ENCODE measurements at regions not wholly inside any gene's neighbourhood (a gene's known extent, or its start where the extent isn't known, plus 50 kb on each side); places are given as distances from the start of the nearest gene placed in this dataset.
"Not testable (repeated sequence)": the region's sequence is repeated elsewhere in the genome, so short reads cannot be mapped to it uniquely, and the experiment has no call there.

GRCh38 chr6:73929405-73929804 lies 233.4 kb downstream of the CD109 start:
- no peak for DNase-seq
- Histone ChIP-seq H3K36me3 (ENCODE audit: control insufficient read depth in 1 of 2, insufficient read depth in 2 of 2, low read length in 1 of 2) (no peaks in the 10 kb centered on the region), H3K27ac (ENCODE audit: low read depth in 1 of 2, low read length in 2 of 2) (no peak overlapping the region), H3K4me1 (ENCODE audit: control insufficient read depth in 1 of 2, insufficient read depth in 2 of 2, low read length in 2 of 2) (no peaks in the 10 kb centered on the region), H3K4me3 (ENCODE audit: low read length in 2 of 2) (no peak overlapping the region), H3K27me3 (ENCODE audit: control insufficient read depth in 1 of 2, insufficient read depth in 2 of 2, low read length in 1 of 2) (no peaks in the 10 kb centered on the region), H3K9me3 (ENCODE audit: control insufficient read depth, low read length) (peaks cover 3% of the 10 kb centered on the region)
- no peak for ATAC-seq (ENCODE audit: low FRiP score)
- intact Hi-C loops (cut with DNase I): no loop called here
- WGBS, 2 donors: 39 to 53% methylated on average over 3 of the region's 3 CpGs

GRCh38 chr6:73927421-73927820 lies 231.4 kb downstream of the CD109 start:
- Histone ChIP-seq H3K9me3 (ENCODE audit: control insufficient read depth, low read length) (peaks cover 3% of the 10 kb centered on the region), H3K4me1 (ENCODE audit: control insufficient read depth in 1 of 2, insufficient read depth in 2 of 2, low read length in 2 of 2) (no peaks in the 10 kb centered on the region), H3K27ac (ENCODE audit: low read depth in 1 of 2, low read length in 2 of 2) (no peak overlapping the region), H3K36me3 (ENCODE audit: control insufficient read depth in 1 of 2, insufficient read depth in 2 of 2, low read length in 1 of 2) (no peaks in the 10 kb centered on the region), H3K4me3 (ENCODE audit: low read length in 2 of 2) (no peak overlapping the region), H3K27me3 (ENCODE audit: control insufficient read depth in 1 of 2, insufficient read depth in 2 of 2, low read length in 1 of 2) (no peaks in the 10 kb centered on the region)
- intact Hi-C loops (cut with DNase I): no loop called here
- DNase-seq (no peak), ATAC-seq (ENCODE audit: low FRiP score) (no peak)

- H3K36me3 ChIP-seq (ENCODE audit: control insufficient read depth in 1 of 2, insufficient read depth in 2 of 2, low read length in 1 of 2); intact Hi-C loops (cut with DNase I); H3K4me1 ChIP-seq (ENCODE audit: control insufficient read depth in 1 of 2, insufficient read depth in 2 of 2, low read length in 2 of 2); H3K9me3 ChIP-seq (ENCODE audit: control insufficient read depth, low read length); DNase-seq; H3K27ac ChIP-seq (ENCODE audit: low read depth in 1 of 2, low read length in 2 of 2); H3K4me3 ChIP-seq (ENCODE audit: low read length in 2 of 2); H3K27me3 ChIP-seq (ENCODE audit: control insufficient read depth in 1 of 2, insufficient read depth in 2 of 2, low read length in 1 of 2); ATAC-seq (ENCODE audit: low FRiP score): not testable (repeated sequence)
- whole genome bisulfite sequencing, 2 donors: 93 to 94% methylated on average over 17 of the region's 17 CpGs
Observed at GRCh38 chr6:73925703-73926102, 229.7 kb downstream of the CD109 start.

GRCh38 chr6:73923905-73924485 lies 228.0 kb downstream of the CD109 start:
- WGBS, 2 donors: 19 to 40% methylated on average over 1 of the region's 1 CpG
- intact Hi-C loops (cut with DNase I): no loop called here
- ATAC-seq (ENCODE audit: low FRiP score): no peak
- Histone ChIP-seq H3K27ac (ENCODE audit: low read depth in 1 of 2, low read length in 2 of 2) (no peak overlapping the region), H3K4me1 (ENCODE audit: control insufficient read depth in 1 of 2, insufficient read depth in 2 of 2, low read length in 2 of 2) (no peaks in the 10 kb centered on the region), H3K36me3 (ENCODE audit: control insufficient read depth in 1 of 2, insufficient read depth in 2 of 2, low read length in 1 of 2) (no peaks in the 10 kb centered on the region), H3K27me3 (ENCODE audit: control insufficient read depth in 1 of 2, insufficient read depth in 2 of 2, low read length in 1 of 2) (no peaks in the 10 kb centered on the region), H3K4me3 (ENCODE audit: low read length in 2 of 2) (no peak overlapping the region), H3K9me3 (ENCODE audit: control insufficient read depth, low read length) (peaks cover 2% of the 10 kb centered on the region)
- DNase-seq: no peak

GRCh38 chr6:73903155-73903554 lies 207.2 kb downstream of the CD109 start:
- Histone ChIP-seq H3K9me3 (ENCODE audit: control insufficient read depth, low read length) (peaks cover 8% of the 10 kb centered on the region), H3K27ac (ENCODE audit: low read depth in 1 of 2, low read length in 2 of 2) (no peak overlapping the region), H3K36me3 (ENCODE audit: control insufficient read depth in 1 of 2, insufficient read depth in 2 of 2, low read length in 1 of 2) (no peaks in the 10 kb centered on the region), H3K4me1 (ENCODE audit: control insufficient read depth in 1 of 2, insufficient read depth in 2 of 2, low read length in 2 of 2) (no peaks in the 10 kb centered on the region), H3K27me3 (ENCODE audit: control insufficient read depth in 1 of 2, insufficient read depth in 2 of 2, low read length in 1 of 2) (no peaks in the 10 kb centered on the region), H3K4me3 (ENCODE audit: low read length in 2 of 2) (no peak overlapping the region)
- no peak for DNase-seq
- WGBS, 2 donors: 78 to 89% methylated on average over 11 to 14 of the region's 14 CpGs
- ATAC-seq (ENCODE audit: low FRiP score): peak; percentile 38
- intact Hi-C loops (cut with DNase I): no loop called here

GRCh38 chr6:73901986-73902385 lies 206.0 kb downstream of the CD109 start:
- H3K36me3 ChIP-seq (ENCODE audit: control insufficient read depth in 1 of 2, insufficient read depth in 2 of 2, low read length in 1 of 2): no peaks in the 10 kb centered on the region
- intact Hi-C loops (cut with DNase I): no loop called here
- ATAC-seq (ENCODE audit: low FRiP score): no peak

GRCh38 chr6:73901311-73901710 lies 205.3 kb downstream of the CD109 start:
- DNase-seq: no peak
- intact Hi-C loops (cut with DNase I): no loop called here
- no peak overlapping the region for H3K4me3 ChIP-seq (ENCODE audit: low read length in 2 of 2)
- H3K27me3 ChIP-seq (ENCODE audit: control insufficient read depth in 1 of 2, insufficient read depth in 2 of 2, low read length in 1 of 2): no peaks in the 10 kb centered on the region
- no peaks in the 10 kb centered on the region for H3K36me3 ChIP-seq (ENCODE audit: control insufficient read depth in 1 of 2, insufficient read depth in 2 of 2, low read length in 1 of 2)
- no peaks in the 10 kb centered on the region for H3K4me1 ChIP-seq (ENCODE audit: control insufficient read depth in 1 of 2, insufficient read depth in 2 of 2, low read length in 2 of 2)
- H3K9me3 ChIP-seq (ENCODE audit: control insufficient read depth, low read length): peaks cover 8% of the 10 kb centered on the region
- ATAC-seq (ENCODE audit: low FRiP score): no peak
- H3K27ac ChIP-seq (ENCODE audit: low read depth in 1 of 2, low read length in 2 of 2): no peak overlapping the region

More at GRCh38 chr6:73901986-73902385, 206.0 kb downstream of the CD109 start:
- DNase-seq: no peak
- Histone ChIP-seq H3K27ac (ENCODE audit: low read depth in 1 of 2, low read length in 2 of 2) (no peak overlapping the region), H3K4me3 (ENCODE audit: low read length in 2 of 2) (no peak overlapping the region), H3K4me1 (ENCODE audit: control insufficient read depth in 1 of 2, insufficient read depth in 2 of 2, low read length in 2 of 2) (no peaks in the 10 kb centered on the region), H3K9me3 (ENCODE audit: control insufficient read depth, low read length) (peaks cover 8% of the 10 kb centered on the region), H3K27me3 (ENCODE audit: control insufficient read depth in 1 of 2, insufficient read depth in 2 of 2, low read length in 1 of 2) (no peaks in the 10 kb centered on the region)

GRCh38 chr6:73898599-73898998 lies 202.6 kb downstream of the CD109 start:
- Histone ChIP-seq H3K27me3 (ENCODE audit: control insufficient read depth in 1 of 2, insufficient read depth in 2 of 2, low read length in 1 of 2) (peaks cover 0 to 3% of the 10 kb centered on the region in 2 donors), H3K9me3 (ENCODE audit: control insufficient read depth, low read length) (peaks cover 8% of the 10 kb centered on the region), H3K27ac (ENCODE audit: low read depth in 1 of 2, low read length in 2 of 2) (no peak overlapping the region), H3K4me3 (ENCODE audit: low read length in 2 of 2) (no peak overlapping the region), H3K36me3 (ENCODE audit: control insufficient read depth in 1 of 2, insufficient read depth in 2 of 2, low read length in 1 of 2) (no peaks in the 10 kb centered on the region), H3K4me1 (ENCODE audit: control insufficient read depth in 1 of 2, insufficient read depth in 2 of 2, low read length in 2 of 2) (no peaks in the 10 kb centered on the region)
- intact Hi-C loops (cut with DNase I): no loop called here
- no peak for ATAC-seq (ENCODE audit: low FRiP score)
- WGBS, 2 donors: 43 to 58% methylated on average over 3 of the region's 3 CpGs
- no peak for DNase-seq

GRCh38 chr6:73893696-73894095 lies 197.7 kb downstream of the CD109 start:
- no peaks in the 10 kb centered on the region for H3K4me1 ChIP-seq (ENCODE audit: control insufficient read depth in 1 of 2, insufficient read depth in 2 of 2, low read length in 2 of 2)
- no peaks in the 10 kb centered on the region for H3K9me3 ChIP-seq (ENCODE audit: control insufficient read depth, low read length)
- intact Hi-C loops (cut with DNase I): no loop called here
- DNase-seq (no peak), ATAC-seq (ENCODE audit: low FRiP score) (no peak)
- WGBS, 2 donors: 81 to 83% methylated on average over 4 of the region's 4 CpGs
- H3K4me3 ChIP-seq (ENCODE audit: low read length in 2 of 2): no peak overlapping the region
- no peak overlapping the region for H3K27ac ChIP-seq (ENCODE audit: low read depth in 1 of 2, low read length in 2 of 2)
- H3K36me3 ChIP-seq (ENCODE audit: control insufficient read depth in 1 of 2, insufficient read depth in 2 of 2, low read length in 1 of 2): no peaks in the 10 kb centered on the region
- peaks cover 0 to 3% of the 10 kb centered on the region in 2 donors for H3K27me3 ChIP-seq (ENCODE audit: control insufficient read depth in 1 of 2, insufficient read depth in 2 of 2, low read length in 1 of 2)

Measured in aorta (tissue), 5 donors.